ENCODE measurements at regions not wholly inside any gene's neighbourhood (a gene's known extent, or its start where the extent isn't known, plus 50 kb on each side); places are given as distances from the start of the nearest gene placed in this dataset.

DNA sequence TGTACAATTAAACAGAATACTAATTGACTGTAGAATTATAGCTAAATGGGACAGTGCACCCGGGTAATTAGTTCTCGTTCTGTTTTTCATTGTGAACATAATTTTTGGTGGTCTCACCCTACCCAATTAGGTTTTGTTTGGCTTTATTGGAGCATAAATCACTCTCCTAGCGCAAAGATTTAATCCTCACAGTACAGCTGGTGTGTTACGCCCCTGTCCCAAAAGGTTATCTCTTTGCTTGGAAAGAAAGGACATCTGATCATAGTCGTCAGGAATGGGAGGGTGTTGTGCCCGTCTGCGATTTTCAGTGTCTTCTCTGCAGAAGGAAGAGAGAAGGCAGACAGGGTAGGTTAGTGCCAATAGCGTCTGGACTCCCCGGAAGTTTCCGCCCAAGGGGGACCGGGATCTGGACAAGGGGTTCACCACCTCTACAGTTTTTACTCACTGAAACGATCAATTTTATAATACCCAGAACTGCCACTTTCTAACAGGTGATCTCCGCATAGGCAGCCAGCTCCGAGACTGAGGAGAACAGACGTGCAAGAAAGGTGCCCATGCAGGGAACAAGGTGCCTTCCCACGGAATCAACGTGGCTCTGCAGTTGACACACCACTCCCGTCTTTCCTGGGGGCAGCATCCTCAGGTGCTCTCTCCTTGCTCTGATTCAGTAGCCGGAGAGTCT, 617.4 kb upstream of the CDH4 start:
- peak; percentile 69 for DNase-seq (ENCODE audit: extremely low spot score, unreplicated experiment)
- Mint-ChIP-seq H3K4me1 (ENCODE audit: unreplicated experiment) (no peaks in the 10 kb centered on the region), H3K27ac (ENCODE audit: unreplicated experiment) (no peak overlapping the region), H3K36me3 (ENCODE audit: unreplicated experiment) (no peaks in the 10 kb centered on the region), H3K27me3 (ENCODE audit: unreplicated experiment) (no peaks in the 10 kb centered on the region), H3K4me3 (ENCODE audit: unreplicated experiment) (no peak overlapping the region), H3K9me3 (ENCODE audit: unreplicated experiment) (peaks cover 19% of the 10 kb centered on the region)
- TF ChIP-seq CTCF (IDR thresholded peaks at IDR 0.05): no peak

DNA sequence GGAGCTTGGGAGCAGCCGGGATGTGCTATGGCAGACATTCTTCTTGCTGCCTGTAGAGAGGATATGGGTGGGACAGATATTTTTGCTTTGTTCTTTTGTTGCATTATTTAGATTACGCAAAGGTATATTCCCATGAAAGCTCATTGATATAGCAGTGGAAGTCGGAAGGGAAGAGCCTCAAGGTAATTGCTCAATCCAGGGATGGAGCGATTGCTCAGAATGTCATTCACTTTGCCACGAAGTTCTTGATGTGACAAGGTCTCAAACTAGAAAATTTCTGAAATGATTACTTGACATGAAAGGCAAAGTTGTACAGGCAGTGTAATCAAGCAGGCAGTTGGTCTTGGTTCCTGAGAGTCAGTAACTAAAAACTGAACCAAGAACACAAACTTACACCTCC, 615.6 kb upstream of the CDH4 start:
- Mint-ChIP-seq H3K9me3 (ENCODE audit: unreplicated experiment) (peaks cover 19% of the 10 kb centered on the region), H3K36me3 (ENCODE audit: unreplicated experiment) (no peaks in the 10 kb centered on the region), H3K4me1 (ENCODE audit: unreplicated experiment) (no peaks in the 10 kb centered on the region), H3K4me3 (ENCODE audit: unreplicated experiment) (no peak overlapping the region), H3K27ac (ENCODE audit: unreplicated experiment) (no peak overlapping the region), H3K27me3 (ENCODE audit: unreplicated experiment) (no peaks in the 10 kb centered on the region)
- no peak for DNase-seq (ENCODE audit: extremely low spot score, unreplicated experiment)
- no peak for TF ChIP-seq CTCF (IDR thresholded peaks at IDR 0.05)

- Mint-ChIP-seq H3K27me3 (ENCODE audit: unreplicated experiment) (no peaks in the 10 kb centered on the region), H3K36me3 (ENCODE audit: unreplicated experiment) (no peaks in the 10 kb centered on the region), H3K4me3 (ENCODE audit: unreplicated experiment) (no peak overlapping the region), H3K9me3 (ENCODE audit: unreplicated experiment) (peaks cover 19% of the 10 kb centered on the region), H3K4me1 (ENCODE audit: unreplicated experiment) (no peaks in the 10 kb centered on the region), H3K27ac (ENCODE audit: unreplicated experiment) (no peak overlapping the region)
- DNase-seq (ENCODE audit: extremely low spot score, unreplicated experiment): no peak
- no peak for TF ChIP-seq CTCF (IDR thresholded peaks at IDR 0.05)
Observed at GRCh38 chr20:60637801-60638200, 614.3 kb upstream of the CDH4 start.

GRCh38 chr20:60638430-60639098, 613.5 kb upstream of the CDH4 start:
- Mint-ChIP-seq H3K9me3 (ENCODE audit: unreplicated experiment) (peaks cover 15% of the 10 kb centered on the region), H3K27ac (ENCODE audit: unreplicated experiment) (no peak overlapping the region), H3K36me3 (ENCODE audit: unreplicated experiment) (no peaks in the 10 kb centered on the region), H3K4me3 (ENCODE audit: unreplicated experiment) (no peak overlapping the region), H3K27me3 (ENCODE audit: unreplicated experiment) (no peaks in the 10 kb centered on the region), H3K4me1 (ENCODE audit: unreplicated experiment) (no peaks in the 10 kb centered on the region)
- no peak for DNase-seq (ENCODE audit: extremely low spot score, unreplicated experiment)
- no peak for TF ChIP-seq CTCF (IDR thresholded peaks at IDR 0.05)

DNA sequence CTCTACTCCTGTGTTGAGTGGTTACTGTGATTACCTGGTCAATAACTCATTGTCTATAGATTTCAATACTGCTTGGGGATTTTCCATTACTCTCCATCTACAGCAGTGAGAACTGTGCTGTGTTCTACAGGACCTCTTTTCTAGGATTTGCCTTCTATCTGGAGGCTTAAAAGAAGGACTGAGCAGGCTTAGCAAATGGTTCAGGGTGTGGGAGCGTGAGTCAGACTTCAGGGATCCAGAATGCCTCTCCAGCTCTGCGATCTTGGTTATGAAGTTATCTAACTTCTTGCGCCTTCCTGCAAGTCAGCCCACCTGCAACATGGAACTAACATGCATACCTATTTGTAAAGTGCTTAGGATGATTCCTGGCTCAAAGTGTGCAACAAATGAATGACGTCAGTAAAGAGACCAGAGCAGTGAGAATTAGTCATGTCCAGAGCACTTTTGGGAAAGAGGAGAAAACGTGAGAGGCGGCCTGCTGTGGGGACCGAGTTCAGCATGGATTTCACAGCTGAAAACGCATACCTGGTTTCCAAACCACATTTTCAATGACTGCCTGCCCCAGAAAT, 610.1 kb upstream of the CDH4 start:
- Mint-ChIP-seq H3K9me3 (ENCODE audit: unreplicated experiment) (peaks cover 17% of the 10 kb centered on the region), H3K27me3 (ENCODE audit: unreplicated experiment) (no peaks in the 10 kb centered on the region), H3K27ac (ENCODE audit: unreplicated experiment) (no peak overlapping the region), H3K4me3 (ENCODE audit: unreplicated experiment) (no peak overlapping the region), H3K4me1 (ENCODE audit: unreplicated experiment) (no peaks in the 10 kb centered on the region), H3K36me3 (ENCODE audit: unreplicated experiment) (no peaks in the 10 kb centered on the region)
- no peak for DNase-seq (ENCODE audit: extremely low spot score, unreplicated experiment)
- TF ChIP-seq CTCF (IDR thresholded peaks at IDR 0.05): no peak
